Adipocyte (in vitro differentiated cells): ENCODE measurements at regions not wholly inside any gene's neighbourhood (a gene's known extent, or its start where the extent isn't known, plus 50 kb on each side); places are given as distances from the start of the nearest gene placed in this dataset.
"Not testable (repeated sequence)": the region's sequence is repeated elsewhere in the genome, so short reads cannot be mapped to it uniquely, and the experiment has no call there.

ENCODE experiments used
- DNase-seq: peaks from one replicate; pipeline ENCODE4 v3.0.0-alpha.2; 2015; ENCODE audit warnings: low read depth
- H3K27me3 ChIP-seq: replicated peaks from 2 replicates; pipeline ENCODE4 v1.7.0; 2013; ENCODE audit warnings: mild to moderate bottlenecking, low read length, moderate library complexity; ENCODE audit not compliant: control insufficient read depth, insufficient read depth
- H3K36me3 ChIP-seq: 2 replicates; pipeline ENCODE4 v1.7.0; 2013; ENCODE audit warnings: low read length, mild to moderate bottlenecking, moderate library complexity; ENCODE audit not compliant: control insufficient read depth, insufficient read depth, severe bottlenecking
- H3K4me1 ChIP-seq: 2 replicates; pipeline ENCODE4 v1.7.0; 2013; ENCODE audit warnings: mild to moderate bottlenecking, low read length, moderate library complexity; ENCODE audit not compliant: control insufficient read depth, insufficient read depth
- H3K4me3 ChIP-seq: 2 replicates; pipeline ENCODE4 v1.7.0; 2013; ENCODE audit warnings: mild to moderate bottlenecking, low read length, moderate library complexity
- H3K9ac ChIP-seq: 2 replicates; pipeline ENCODE4 v1.7.0; 2013; ENCODE audit warnings: mild to moderate bottlenecking, low read length, moderate library complexity
- H3K9me3 ChIP-seq: 2 replicates; pipeline ENCODE4 v1.7.0; 2013; ENCODE audit warnings: mild to moderate bottlenecking, low read length, moderate library complexity; ENCODE audit not compliant: control insufficient read depth

DNA sequence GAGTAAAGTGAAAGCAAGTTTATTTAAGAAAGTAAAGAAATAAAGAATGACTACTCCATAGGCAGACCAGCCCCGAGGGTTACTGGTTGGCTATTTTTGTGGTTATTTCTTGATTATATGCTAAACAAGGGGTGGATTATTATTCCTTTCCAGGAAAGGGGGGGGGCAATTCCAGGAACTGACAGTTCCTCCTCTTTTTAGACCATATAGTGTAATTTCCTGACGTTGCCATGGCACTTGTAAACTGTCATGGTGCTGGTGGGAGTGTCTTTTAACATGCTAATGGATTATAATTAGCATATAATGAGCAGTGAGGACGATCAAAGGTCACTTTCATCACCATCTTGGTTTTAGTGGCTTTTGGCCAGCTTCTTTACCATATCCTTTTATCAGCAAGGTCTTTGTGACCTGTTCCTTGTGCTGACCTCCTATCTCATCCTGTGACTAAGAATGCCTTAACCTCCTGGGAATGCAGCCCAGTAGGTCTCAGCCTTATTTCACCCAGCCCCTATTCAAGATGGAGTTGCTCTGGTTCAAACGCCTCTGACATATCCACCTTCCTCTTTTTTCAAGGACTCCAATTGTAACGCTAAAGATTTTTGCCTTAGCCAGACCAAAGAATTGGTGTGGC lies 104.1 kb downstream of the FAM72C start:
- H3K4me1 ChIP-seq, H3K27me3 ChIP-seq, H3K4me3 ChIP-seq, H3K9ac ChIP-seq, H3K36me3 ChIP-seq, DNase-seq, H3K9me3 ChIP-seq: not testable (repeated sequence)

DNA sequence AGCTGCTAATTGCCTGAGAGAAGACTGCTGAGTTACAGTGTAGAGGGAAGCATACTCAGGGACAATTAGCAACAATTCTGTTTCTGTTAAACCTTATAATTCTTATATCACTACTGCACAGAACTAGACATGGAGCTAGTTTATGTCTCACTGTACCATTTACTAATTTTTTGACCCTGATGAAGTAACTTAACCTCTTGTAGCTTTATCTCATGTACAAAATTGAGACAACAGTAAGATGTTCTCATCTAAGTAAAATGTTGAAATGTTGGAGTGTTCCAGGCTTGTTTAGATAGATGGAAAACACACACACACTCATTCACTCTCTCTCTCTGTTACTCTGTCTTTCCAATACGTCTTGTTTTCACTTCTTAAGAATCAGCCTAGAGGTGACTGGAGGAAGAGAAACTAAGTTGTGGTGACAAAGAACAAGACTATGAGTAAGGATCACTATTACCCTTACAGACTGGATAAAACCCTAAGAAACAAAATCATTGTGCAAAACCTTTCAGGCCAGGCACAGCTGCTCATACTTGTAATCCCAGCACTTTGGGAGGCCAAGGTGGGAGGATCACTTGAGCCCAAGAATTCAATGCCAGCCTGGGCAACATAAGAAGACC lies 107.8 kb downstream of the FAM72C start:
- not testable (repeated sequence) for H3K4me1 ChIP-seq, H3K9me3 ChIP-seq, H3K4me3 ChIP-seq, DNase-seq, H3K27me3 ChIP-seq, H3K9ac ChIP-seq, H3K36me3 ChIP-seq

DNA sequence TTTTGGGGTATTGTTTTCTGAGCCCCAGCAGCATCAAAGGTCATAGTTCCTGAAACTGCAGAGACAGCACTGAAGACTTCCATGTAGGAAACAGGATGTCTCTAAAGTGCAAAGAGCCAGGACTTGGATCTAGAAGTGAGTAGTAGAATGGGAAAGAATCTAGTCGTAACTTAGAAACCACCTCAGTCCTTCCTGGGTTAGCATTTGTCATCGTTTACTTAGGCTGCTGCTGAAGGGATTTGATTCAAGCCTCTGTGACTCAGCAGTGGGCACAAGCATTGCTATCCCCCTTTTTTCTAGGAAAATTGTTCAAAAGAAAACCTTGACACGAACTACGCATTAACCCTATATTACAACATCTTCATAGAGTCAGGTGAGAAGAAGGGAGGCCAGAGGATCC lies 109.1 kb downstream of the FAM72C start:
- H3K27me3 ChIP-seq, H3K9me3 ChIP-seq, H3K4me1 ChIP-seq, H3K4me3 ChIP-seq, H3K9ac ChIP-seq, H3K36me3 ChIP-seq, DNase-seq: not testable (repeated sequence)

DNA sequence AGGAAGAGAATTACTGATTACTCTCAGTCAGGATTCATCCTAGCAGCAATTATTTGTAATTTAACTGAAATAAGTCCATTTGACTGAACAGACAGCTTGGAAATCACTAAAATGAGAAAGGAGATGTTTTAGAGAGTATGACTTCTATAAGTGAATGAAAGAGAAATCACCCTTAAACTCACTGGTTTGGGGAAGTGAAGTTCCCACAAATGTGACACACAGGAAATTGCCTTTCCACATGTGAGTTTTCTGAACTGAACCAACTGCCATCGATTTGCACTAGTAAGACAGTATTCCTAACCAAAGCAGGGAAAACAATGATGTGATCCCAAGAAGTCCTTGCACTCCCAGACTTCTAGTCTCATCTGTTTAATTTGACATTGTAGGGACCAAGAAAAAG lies 110.5 kb downstream of the FAM72C start:
- DNase-seq, H3K9me3 ChIP-seq, H3K4me3 ChIP-seq, H3K9ac ChIP-seq, H3K36me3 ChIP-seq, H3K27me3 ChIP-seq, H3K4me1 ChIP-seq: not testable (repeated sequence)

DNA sequence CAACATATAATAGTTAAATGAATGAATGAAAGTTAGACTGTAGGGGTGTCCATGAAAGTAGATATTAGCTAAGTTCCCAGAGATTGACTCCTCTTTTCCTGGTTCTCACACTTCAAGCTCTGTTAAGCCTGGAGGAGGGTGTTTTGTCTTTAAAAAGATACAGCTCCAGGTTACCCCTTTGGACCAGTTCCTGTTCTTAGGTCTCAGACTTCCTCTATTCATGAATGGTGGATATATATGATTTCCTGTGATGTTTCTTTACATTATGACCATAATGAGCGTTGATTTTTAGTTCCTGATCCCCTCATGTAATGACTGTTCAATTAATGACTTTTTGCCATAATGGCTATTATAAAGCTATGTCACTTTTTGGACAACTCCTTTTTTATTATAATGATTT lies 115.9 kb downstream of the FAM72C start:
- H3K9ac ChIP-seq, H3K4me1 ChIP-seq, H3K36me3 ChIP-seq, H3K4me3 ChIP-seq, DNase-seq, H3K9me3 ChIP-seq, H3K27me3 ChIP-seq: not testable (repeated sequence)

DNA sequence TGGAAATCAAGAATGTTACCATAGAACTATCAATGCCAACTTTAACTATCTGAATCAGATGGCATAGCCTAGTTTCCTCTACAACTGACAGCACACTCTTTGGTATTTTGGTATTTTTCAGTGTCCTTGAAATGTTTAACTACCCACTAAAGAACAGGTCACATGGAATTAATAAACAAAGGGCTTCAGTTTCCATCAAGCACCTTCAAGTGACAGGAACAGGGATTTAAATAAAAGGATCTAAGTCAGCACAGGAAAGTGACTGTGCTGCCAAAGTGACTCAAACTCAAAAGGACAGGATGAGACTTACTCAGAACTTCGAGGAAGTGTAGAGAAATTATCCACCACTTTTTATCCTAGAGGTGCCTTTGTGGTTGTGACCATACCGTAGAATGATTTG lies 117.7 kb downstream of the FAM72C start:
- not testable (repeated sequence) for H3K9me3 ChIP-seq, H3K9ac ChIP-seq, H3K27me3 ChIP-seq, DNase-seq, H3K4me3 ChIP-seq, H3K36me3 ChIP-seq, H3K4me1 ChIP-seq

DNA sequence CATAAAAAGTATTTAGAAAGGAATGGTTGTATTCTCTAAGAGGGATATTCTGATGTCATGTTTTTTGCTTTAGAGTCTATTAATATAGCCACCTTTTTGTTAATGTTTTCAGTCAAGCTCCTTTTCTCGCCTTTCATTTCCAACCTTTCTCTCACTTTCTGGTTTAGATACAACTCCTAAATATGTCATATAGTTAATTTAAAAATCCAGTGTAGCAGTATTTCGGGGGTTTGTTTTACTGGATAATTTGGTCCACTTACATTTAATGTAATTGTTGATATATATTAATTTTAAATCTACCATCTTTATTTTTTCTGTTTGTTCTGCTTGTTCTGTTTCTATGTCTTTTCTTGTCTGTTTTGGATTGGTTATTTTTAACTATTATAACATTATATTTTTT lies 121.1 kb downstream of the FAM72C start:
- not testable (repeated sequence) for H3K27me3 ChIP-seq, H3K4me1 ChIP-seq, H3K9ac ChIP-seq, H3K36me3 ChIP-seq, H3K4me3 ChIP-seq, H3K9me3 ChIP-seq, DNase-seq

DNA sequence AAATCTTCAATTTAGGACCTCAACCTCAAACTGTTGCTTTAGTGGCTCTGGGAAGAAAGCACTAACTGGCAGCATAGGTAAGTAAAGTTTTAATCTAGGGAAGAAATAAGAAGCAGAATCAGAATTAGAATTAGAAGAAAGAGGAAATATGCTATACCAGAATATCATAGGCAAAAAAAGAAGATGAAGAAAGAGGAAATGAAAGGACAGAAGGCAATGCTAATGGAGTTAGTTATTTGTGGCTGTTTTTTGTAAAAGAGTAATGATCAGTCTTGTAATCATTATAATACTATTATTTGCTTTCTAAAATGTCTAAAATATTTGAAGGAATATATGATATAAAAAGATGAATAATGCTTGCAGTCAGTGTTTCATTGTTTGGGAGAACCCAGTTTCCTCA lies 122.9 kb downstream of the FAM72C start:
- H3K4me3 ChIP-seq, H3K27me3 ChIP-seq, DNase-seq, H3K4me1 ChIP-seq, H3K36me3 ChIP-seq, H3K9me3 ChIP-seq, H3K9ac ChIP-seq: not testable (repeated sequence)

DNA sequence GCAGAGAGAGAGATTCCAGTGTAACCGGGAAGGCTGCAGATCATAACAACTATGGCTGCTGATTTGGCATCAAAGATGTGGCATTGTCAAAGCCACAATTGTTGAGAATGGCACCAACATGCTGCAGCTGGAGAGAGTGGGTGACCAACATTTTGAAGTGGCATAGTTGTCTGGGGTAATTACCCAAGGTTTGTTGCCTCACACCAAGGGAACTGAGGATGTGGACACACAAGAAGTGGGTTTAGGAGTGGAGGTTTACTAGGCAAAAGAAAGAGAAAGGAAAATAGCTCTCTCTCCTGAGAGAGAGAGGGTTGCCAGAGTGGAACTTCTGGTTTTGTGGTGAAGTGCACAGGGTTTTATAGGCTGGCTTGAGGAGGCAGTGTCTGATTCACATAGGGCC lies 126.6 kb downstream of the FAM72C start:
- not testable (repeated sequence) for DNase-seq, H3K27me3 ChIP-seq, H3K36me3 ChIP-seq, H3K9ac ChIP-seq, H3K4me1 ChIP-seq, H3K9me3 ChIP-seq, H3K4me3 ChIP-seq

DNA sequence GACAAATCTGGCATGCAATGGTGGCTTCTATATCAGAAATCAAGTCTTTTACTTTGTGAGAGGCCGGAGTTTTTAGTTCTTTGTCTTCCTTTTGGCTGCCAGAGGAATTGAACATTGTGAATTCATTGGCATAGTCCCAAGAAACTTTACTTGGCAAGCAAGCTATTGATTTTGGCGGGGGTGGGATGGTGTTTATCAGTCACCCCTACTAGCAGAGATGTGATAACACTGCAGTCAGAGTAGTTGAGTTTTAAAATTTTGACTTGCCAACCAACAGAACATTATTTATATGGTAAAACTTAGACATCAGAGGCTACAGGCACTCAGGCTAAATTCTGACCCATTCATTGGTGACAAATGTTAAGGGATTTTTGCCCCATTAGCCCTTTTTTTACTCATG lies 129.7 kb downstream of the FAM72C start:
- not testable (repeated sequence) for H3K9ac ChIP-seq, H3K36me3 ChIP-seq, H3K4me3 ChIP-seq, DNase-seq, H3K9me3 ChIP-seq, H3K4me1 ChIP-seq, H3K27me3 ChIP-seq

DNA sequence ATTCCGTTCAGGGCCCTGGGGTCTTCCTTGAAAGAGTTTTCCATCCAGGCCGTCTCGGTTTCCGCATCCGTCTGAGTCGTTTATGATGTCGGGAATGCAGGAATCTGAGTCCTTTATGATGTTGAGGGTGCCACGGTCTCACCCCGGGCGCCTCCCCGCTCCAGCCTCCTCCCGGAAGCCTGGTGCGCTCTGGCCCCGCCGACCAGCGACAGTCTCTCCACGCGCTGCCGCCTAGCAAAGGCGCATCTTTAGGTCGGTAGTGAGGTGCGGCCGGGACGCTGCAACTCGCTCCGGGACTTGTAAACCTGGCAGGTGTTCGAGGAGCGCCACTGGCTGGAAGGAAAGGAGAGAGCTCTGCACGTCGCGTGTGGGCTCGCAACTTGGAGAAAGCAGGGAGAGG lies 132.6 kb downstream of the FAM72C start:
- not testable (repeated sequence) for H3K9ac ChIP-seq, H3K4me3 ChIP-seq, H3K27me3 ChIP-seq, H3K36me3 ChIP-seq, H3K9me3 ChIP-seq, DNase-seq, H3K4me1 ChIP-seq

DNA sequence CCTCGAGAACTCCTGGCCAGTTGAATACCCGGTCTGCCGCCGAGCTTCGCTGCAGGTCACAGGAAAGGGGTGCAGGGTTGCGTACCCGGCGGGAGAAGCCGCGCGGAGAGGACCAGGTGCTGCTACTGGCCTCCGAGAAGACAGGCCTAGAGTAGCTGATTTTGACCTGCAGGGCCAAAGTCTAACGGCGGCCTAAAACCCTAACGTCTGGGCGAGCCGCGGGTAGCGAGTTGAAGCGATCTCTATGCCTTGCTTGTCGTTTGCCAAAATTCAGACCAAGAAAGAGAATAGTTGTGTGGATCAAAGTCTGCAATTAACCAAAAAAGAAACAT lies 133.2 kb downstream of the FAM72C start:
- H3K27me3 ChIP-seq, DNase-seq, H3K9me3 ChIP-seq, H3K4me1 ChIP-seq, H3K36me3 ChIP-seq, H3K4me3 ChIP-seq, H3K9ac ChIP-seq: not testable (repeated sequence)
